ENCODE measurements at regions not wholly inside any gene's neighbourhood (a gene's known extent, or its start where the extent isn't known, plus 50 kb on each side); places are given as distances from the start of the nearest gene placed in this dataset.
"Not testable (repeated sequence)": the region's sequence is repeated elsewhere in the genome, so short reads cannot be mapped to it uniquely, and the experiment has no call there.

DNA sequence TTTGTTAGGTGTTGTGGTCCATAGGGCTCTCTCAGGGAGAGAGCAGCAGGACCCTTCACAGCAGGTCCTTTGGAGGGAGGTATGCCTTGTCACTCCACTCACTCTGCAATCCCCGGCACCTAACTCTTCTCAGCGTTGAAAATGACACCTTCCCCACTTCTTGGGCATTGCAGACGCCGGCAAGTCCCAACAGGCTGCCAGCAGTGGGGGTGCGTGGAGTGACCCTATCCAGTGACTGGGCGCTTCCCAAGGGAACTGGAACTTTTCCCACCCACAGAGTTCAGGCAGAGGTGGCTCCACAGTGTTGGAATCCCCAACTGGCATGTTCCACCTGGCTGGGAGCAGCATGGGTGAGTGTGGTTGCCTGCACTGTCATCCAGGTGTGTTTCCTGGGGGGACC, 705.1 kb upstream of the FRG1 start:
- H3K4me3 ChIP-seq (ENCODE audit: low read depth, low read length), result no peak overlapping the region
- DNase-seq (ENCODE audit: low read depth), result no peak
- TF ChIP-seq CTCF (IDR thresholded peaks at IDR 0.05; ENCODE audit: insufficient read depth, low read length), result no peak

DNA sequence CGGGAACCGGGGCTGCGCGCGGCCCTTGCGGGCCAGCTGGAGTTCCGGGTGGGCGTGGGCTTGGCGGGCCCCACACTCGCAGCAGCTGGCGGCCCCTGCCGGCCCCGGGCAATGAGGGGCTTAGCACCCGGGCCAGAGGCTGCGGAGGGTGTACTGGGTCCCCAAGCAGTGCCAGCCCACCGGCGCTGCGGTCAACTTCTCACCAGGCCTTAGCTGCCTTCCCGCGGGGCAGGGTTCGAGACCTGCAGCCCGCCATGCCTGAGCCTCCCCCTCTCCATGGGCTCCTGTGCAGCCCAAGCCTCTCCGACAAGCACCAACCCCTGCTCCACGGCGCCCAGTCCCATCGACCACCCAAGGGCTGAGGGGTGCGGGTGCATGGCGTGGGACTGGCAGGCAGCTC, 704.4 kb upstream of the FRG1 start:
- not testable (repeated sequence) for DNase-seq (ENCODE audit: low read depth); H3K4me3 ChIP-seq (ENCODE audit: low read depth, low read length)

DNA sequence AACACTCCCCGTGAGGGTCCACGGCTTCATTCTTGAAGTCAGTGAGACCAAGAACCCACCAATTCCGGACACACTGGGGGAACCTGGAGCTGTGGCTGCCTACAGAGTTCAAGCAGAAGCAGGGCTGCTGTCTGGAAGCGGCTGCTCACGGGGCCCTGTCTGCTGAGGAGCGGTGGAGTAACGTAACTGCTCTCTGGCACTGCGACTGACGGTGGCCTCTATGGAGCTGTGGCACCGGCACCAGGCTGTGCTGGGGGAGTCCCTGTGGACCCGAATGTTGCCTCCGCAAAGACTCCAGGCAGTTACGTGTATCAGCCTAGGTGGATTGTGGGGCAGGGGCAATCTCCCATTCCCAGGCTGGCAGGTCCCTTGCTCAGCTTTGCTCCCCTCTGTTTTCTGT, 703.3 kb upstream of the FRG1 start:
- no peak overlapping the region for H3K4me3 ChIP-seq (ENCODE audit: low read depth, low read length)
- no peak for TF ChIP-seq CTCF (IDR thresholded peaks at IDR 0.05; ENCODE audit: insufficient read depth, low read length)
- no peak for DNase-seq (ENCODE audit: low read depth)

DNA sequence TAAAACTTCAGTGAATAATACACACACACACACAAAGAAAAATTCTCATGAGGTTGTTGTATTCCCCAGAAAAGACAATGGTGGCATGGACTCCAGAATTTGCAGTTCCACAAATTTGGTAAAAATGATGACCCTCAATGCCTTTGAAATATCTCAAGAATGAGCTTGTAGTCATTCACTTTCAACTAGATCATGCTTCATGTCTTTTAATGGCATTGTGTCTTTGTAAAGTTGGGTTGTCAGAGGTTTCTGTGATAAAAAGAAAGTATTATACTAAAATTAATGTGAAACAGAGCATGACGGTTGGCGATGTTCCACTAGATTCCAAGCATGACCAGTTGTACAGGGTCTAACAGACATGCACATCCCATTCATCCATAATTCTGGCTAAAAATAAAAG, 685.0 kb upstream of the FRG1 start:
- no peak for TF ChIP-seq CTCF (IDR thresholded peaks at IDR 0.05; ENCODE audit: insufficient read depth, low read length)
- no peak overlapping the region for H3K4me3 ChIP-seq (ENCODE audit: low read depth, low read length)

DNA sequence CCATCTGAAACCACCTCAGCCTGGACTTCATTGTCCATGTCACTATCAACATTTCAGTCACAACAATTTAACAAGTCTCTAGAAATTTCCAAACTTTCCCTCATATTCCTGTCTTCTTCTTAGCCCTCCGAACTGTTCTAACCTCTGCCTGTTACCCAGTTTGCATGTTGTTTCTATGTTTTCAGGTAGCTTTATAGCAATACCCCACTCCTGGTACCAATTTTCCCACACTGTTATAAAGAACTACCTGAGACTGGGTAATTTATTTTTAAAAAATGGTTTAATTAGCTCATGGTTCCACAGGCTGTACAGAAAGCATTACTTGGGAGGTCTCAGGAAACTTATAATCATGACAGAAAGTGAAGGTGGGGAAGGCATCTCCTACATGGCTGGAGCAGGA, 679.2 kb upstream of the FRG1 start:
- H3K4me3 ChIP-seq (ENCODE audit: low read depth, low read length), result no peak overlapping the region
- no peak for TF ChIP-seq CTCF (IDR thresholded peaks at IDR 0.05; ENCODE audit: insufficient read depth, low read length)

More for the DNA sequence above, 685.0 kb upstream of the FRG1 start:
- no peak for DNase-seq (ENCODE audit: low read depth)

DNA sequence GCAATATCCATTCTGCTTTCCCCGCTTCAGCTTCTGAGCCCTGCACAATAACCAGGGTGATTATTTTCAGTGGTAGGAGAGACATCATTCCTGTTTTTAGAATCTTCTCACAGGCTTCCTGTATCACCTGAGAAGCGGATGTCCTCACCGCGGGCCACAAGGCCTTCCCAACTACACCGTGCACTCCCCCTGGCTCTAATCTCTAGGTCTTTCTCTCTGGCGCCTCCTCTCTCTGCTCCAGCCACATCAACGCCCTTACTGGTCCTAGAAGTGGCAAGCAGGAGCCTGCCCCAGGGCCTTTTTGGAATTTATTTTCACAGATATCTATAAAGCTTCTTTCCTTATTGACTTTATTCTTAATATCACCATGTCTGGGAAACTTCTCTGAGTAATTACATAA, 675.2 kb upstream of the FRG1 start:
- H3K4me3 ChIP-seq (ENCODE audit: low read depth, low read length), result no peak overlapping the region
- no peak for TF ChIP-seq CTCF (IDR thresholded peaks at IDR 0.05; ENCODE audit: insufficient read depth, low read length)
- DNase-seq (ENCODE audit: low read depth), result no peak

More for the DNA sequence above, 679.2 kb upstream of the FRG1 start:
- DNase-seq (ENCODE audit: low read depth), result no peak

- H3K4me3 ChIP-seq (ENCODE audit: low read depth, low read length), result no peak overlapping the region
- no peak for DNase-seq (ENCODE audit: low read depth)
- no peak for TF ChIP-seq CTCF (IDR thresholded peaks at IDR 0.05; ENCODE audit: insufficient read depth, low read length)
Observed at GRCh38 chr4:189267312-189267965, 673.2 kb upstream of the FRG1 start.
